Liver (tissue), 8 donors: ENCODE measurements at regions not wholly inside any gene's neighbourhood (a gene's known extent, or its start where the extent isn't known, plus 50 kb on each side); places are given as distances from the start of the nearest gene placed in this dataset.

ENCODE experiments used
- DNase-seq: peaks from one replicate; pipeline ENCODE4 v3.0.0-alpha.2; 2017; ENCODE audit warnings: low spot score
- H3K27ac ChIP-seq, 2 donors: one replicate each; pipeline ENCODE4 v1.7.0; 2013; ENCODE audit warnings: inconsistent platforms in 2 of 2, low read length in 2 of 2, control low read depth in 1 of 2, low read depth in 1 of 2, mild to moderate bottlenecking in 1 of 2
- H3K27me3 ChIP-seq, 4 donors: one replicate each; pipeline versions ENCODE4 v1.6.1 to v1.7.0; 2013; ENCODE audit warnings: low read length in 3 of 4, inconsistent platforms in 1 of 4, mild to moderate bottlenecking in 1 of 4, moderate library complexity in 1 of 4; ENCODE audit not compliant: control insufficient read depth in 4 of 4, insufficient read depth in 4 of 4
- H3K36me3 ChIP-seq, 4 donors: one replicate each; pipeline versions ENCODE4 v1.6.1 to v1.7.0; 2013; ENCODE audit warnings: low read length in 3 of 4, mild to moderate bottlenecking in 3 of 4, low read depth in 1 of 4, moderate library complexity in 1 of 4; ENCODE audit not compliant: control insufficient read depth in 4 of 4, insufficient read depth in 3 of 4
- H3K4me1 ChIP-seq, 4 donors: one replicate each; pipeline versions ENCODE4 v1.6.1 to v1.7.0; 2013; ENCODE audit warnings: low read length in 3 of 4, mild to moderate bottlenecking in 3 of 4, moderate library complexity in 1 of 4; ENCODE audit not compliant: control insufficient read depth in 4 of 4, insufficient read depth in 4 of 4
- H3K4me3 ChIP-seq, 3 donors: one replicate each; pipeline versions ENCODE4 v1.6.1 to v1.7.0; 2013; ENCODE audit warnings: low read length in 3 of 3, control low read depth in 1 of 3, low read depth in 1 of 3, mild to moderate bottlenecking in 1 of 3
- H3K9ac ChIP-seq, 2 donors: one replicate each; pipeline ENCODE4 v1.7.0; 2013; ENCODE audit warnings: low read length in 2 of 2, mild to moderate bottlenecking in 2 of 2, moderate library complexity in 2 of 2, control low read depth in 1 of 2, low read depth in 1 of 2
- H3K9me3 ChIP-seq, 4 donors: one replicate each; pipeline versions ENCODE4 v1.6.1 to v1.7.0; 2013; ENCODE audit warnings: low read length in 3 of 4; ENCODE audit not compliant: control insufficient read depth in 4 of 4
- EGR1 ChIP-seq, 2 donors: IDR thresholded peaks; 2 replicates each; pipeline ENCODE4 v1.6.1; 2016 to 2018; ENCODE audit warnings: antibody characterized with exemption in 2 of 2, low read depth in 2 of 2
- FOXA1 ChIP-seq: IDR thresholded peaks from 2 replicates; pipeline ENCODE4 v1.6.1; 2016; ENCODE audit warnings: antibody characterized with exemption
- FOXA2 ChIP-seq: IDR thresholded peaks from 2 replicates; pipeline ENCODE4 v1.6.1; 2016; ENCODE audit warnings: antibody characterized with exemption
- GABPA ChIP-seq, 2 donors: IDR thresholded peaks in 1 of 2; conservative IDR thresholded peaks in 1 of 2; 2 replicates each; pipeline ENCODE4 v1.6.1; 2016; ENCODE audit warnings: antibody characterized with exemption in 2 of 2, mild to moderate bottlenecking in 1 of 2, moderate library complexity in 1 of 2
- HNF4A ChIP-seq, 2 donors: conservative IDR thresholded peaks; 2 replicates each; pipeline ENCODE4 v1.6.1; 2016; ENCODE audit warnings: antibody characterized with exemption in 2 of 2, mild to moderate bottlenecking in 2 of 2
- HNF4G ChIP-seq: IDR thresholded peaks from 2 replicates; pipeline ENCODE4 v1.6.1; 2016; ENCODE audit warnings: antibody characterized with exemption
- JUND ChIP-seq, 2 donors: IDR thresholded peaks; 2 replicates each; pipeline ENCODE4 v1.6.1; 2016; ENCODE audit warnings: antibody characterized with exemption in 2 of 2
- NR2F2 ChIP-seq: IDR thresholded peaks from 2 replicates; pipeline ENCODE4 v1.6.1; 2016; ENCODE audit warnings: antibody characterized with exemption
- RAD21 ChIP-seq, 2 donors: IDR thresholded peaks; 2 replicates each; pipeline ENCODE4 v1.6.1; 2016; ENCODE audit warnings: antibody characterized with exemption in 2 of 2, mild to moderate bottlenecking in 2 of 2
- RXRA ChIP-seq, 2 donors: IDR thresholded peaks; 2 replicates each; pipeline ENCODE4 v1.6.1; 2017 to 2018; ENCODE audit warnings: antibody characterized with exemption in 2 of 2, mild to moderate bottlenecking in 1 of 2
- SP1 ChIP-seq: IDR thresholded peaks from 2 replicates; pipeline ENCODE4 v1.6.1; 2018; ENCODE audit warnings: antibody characterized with exemption, mild to moderate bottlenecking
- TAF1 ChIP-seq: conservative IDR thresholded peaks from 2 replicates; pipeline ENCODE4 v1.6.1; 2016; ENCODE audit warnings: antibody characterized with exemption, mild to moderate bottlenecking
- YY1 ChIP-seq: IDR thresholded peaks from 2 replicates; pipeline ENCODE4 v1.6.1; 2016; ENCODE audit warnings: antibody characterized with exemption, mild to moderate bottlenecking
- WGBS: extraction: QIAGEN DNeasy Blood & Tissue Kit; methylation state at CpG from one replicate; pipeline ENCODE4 v1.1.7; 2013; 5-methylcytosine and 5-hydroxymethylcytosine counted together
- TF ChIP-seq, protein P1 (sequence below): IDR thresholded peaks from 2 replicates; pipeline ENCODE4 v1.6.1; 2016; ENCODE audit warnings: antibody characterized with exemption
- TF ChIP-seq, protein P2 (sequence below): IDR thresholded peaks from 2 replicates; pipeline ENCODE4 v1.6.1; 2016; ENCODE audit warnings: antibody characterized with exemption
- TF ChIP-seq, protein P3 (sequence below): fragments of 150-350 bp; IDR thresholded peaks from 2 replicates; pipeline ENCODE4 v1.5.1; 2017; ENCODE audit warnings: improper control_type of control experiment, low read depth, low read length; ENCODE audit not compliant: missing input control
- TF ChIP-seq, protein P4 (sequence below): IDR thresholded peaks from 2 replicates; pipeline ENCODE4 v1.6.1; 2016; ENCODE audit warnings: antibody characterized with exemption, mild to moderate bottlenecking
- TF ChIP-seq, protein P5 (sequence below): IDR thresholded peaks from 2 replicates; pipeline ENCODE4 v1.6.1; 2016; ENCODE audit warnings: antibody characterized with exemption
- donor health status: healthy.
- donor health status: healthy.
- donor health status: healthy.
- donor health status: healthy.
- donor health status: healthy.

DNA sequence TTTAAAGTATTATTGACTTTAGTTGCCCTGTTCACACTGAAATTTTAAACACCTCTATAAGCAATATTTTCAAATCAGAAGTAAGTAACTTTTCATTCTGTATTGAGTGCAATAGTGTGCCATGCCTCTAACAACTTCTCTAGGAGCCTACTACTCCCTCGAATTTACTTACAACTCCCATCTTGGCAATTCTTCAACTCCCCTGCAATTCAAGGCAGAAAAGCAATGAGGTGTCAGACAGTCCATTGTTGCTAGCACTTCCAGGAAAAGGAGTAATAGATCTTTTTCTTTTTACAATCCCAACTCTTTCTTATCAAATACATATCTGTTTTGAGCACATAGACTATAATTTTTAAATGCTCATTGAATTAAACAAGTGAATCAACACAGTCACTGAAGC is 222.7 kb upstream of the PUM3 start:
- Histone ChIP-seq H3K9ac (no peak overlapping the region), H3K27ac (no peak overlapping the region), H3K9me3 (peaks cover 4 to 7% (median 5%) of the 10 kb centered on the region in 4 donors), H3K27me3 (no peaks in the 10 kb centered on the region), H3K4me3 (no peak overlapping the region), H3K36me3 (no peaks in the 10 kb centered on the region), H3K4me1 (no peaks in the 10 kb centered on the region)
- TF ChIP-seq HNF4G (no peak), FOXA2 (no peak)
- DNase-seq = no peak
- WGBS = 40% methylated on average over 1 of the region's 1 CpG

DNA sequence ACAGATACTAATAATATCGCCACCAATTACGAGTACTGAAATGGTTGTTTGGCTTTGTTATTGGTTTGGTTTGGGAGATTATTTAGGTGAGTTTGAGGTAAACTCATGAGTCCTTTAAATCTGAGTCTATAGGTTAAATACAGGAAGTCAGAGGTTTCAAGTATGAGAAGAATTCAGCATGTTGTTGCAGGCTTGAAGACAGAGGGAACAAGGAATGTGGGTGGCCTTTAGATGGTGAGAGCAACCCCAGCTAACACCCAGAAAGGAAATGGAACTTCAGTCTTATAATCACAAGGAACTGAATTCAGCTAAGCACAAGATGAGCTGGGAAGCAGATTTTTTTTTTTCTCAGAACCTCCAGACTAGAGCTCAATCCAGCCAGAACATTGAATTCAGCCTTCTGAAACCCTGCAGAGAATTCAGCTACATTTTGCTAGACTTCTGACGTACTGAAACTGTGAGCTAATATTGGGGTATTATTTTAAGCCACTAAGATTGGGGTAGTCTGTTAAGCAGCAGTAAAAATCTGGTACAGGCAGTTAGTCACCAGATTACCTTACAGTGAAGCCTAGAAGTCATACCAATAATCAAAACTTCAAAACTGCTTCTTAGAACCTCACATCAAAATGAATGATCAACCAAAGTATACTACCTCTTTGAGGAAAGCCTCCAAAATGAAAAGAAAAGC is 216.0 kb upstream of the PUM3 start:
- H3K27me3 ChIP-seq = no peaks in the 10 kb centered on the region
- H3K27ac ChIP-seq = no peak overlapping the region
- peaks cover 0 to 7% (median 1%) of the 10 kb centered on the region in 4 donors for H3K4me1 ChIP-seq
- WGBS = 87% methylated on average over 3 of the region's 3 CpGs
- no peaks in the 10 kb centered on the region for H3K36me3 ChIP-seq
- no peaks in the 10 kb centered on the region for H3K9me3 ChIP-seq
- H3K4me3 ChIP-seq = no peak overlapping the region
- no peak overlapping the region for H3K9ac ChIP-seq
- DNase-seq = no peak
- TF ChIP-seq YY1 (no peak), NR2F2 (no peak), HNF4G (no peak), SP1 (no peak), FOXA1 (no peak), EGR1 (IDR thresholded peaks at IDR 0.05; ENCODE audit: low read depth in 2 of 2) (no peak), TAF1 (no peak), RAD21 (IDR thresholded peaks at IDR 0.05) (no peak), HNF4A (conservative IDR thresholded peaks at IDR 0.05) (no peak), JUND (IDR thresholded peaks at IDR 0.05) (no peak), RXRA (IDR thresholded peaks at IDR 0.05) (no peak), GABPA (IDR thresholded peaks at IDR 0.05 in 1 of 2, conservative IDR thresholded peaks at IDR 0.05 in 1 of 2) (no peak), FOXA2 (no peak)
- TF ChIP-seq, protein P1, sequence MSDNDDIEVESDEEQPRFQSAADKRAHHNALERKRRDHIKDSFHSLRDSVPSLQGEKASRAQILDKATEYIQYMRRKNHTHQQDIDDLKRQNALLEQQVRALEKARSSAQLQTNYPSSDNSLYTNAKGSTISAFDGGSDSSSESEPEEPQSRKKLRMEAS = no peak
- TF ChIP-seq, protein P2, sequence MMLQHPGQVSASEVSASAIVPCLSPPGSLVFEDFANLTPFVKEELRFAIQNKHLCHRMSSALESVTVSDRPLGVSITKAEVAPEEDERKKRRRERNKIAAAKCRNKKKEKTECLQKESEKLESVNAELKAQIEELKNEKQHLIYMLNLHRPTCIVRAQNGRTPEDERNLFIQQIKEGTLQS = no peak
- TF ChIP-seq, protein P3, sequence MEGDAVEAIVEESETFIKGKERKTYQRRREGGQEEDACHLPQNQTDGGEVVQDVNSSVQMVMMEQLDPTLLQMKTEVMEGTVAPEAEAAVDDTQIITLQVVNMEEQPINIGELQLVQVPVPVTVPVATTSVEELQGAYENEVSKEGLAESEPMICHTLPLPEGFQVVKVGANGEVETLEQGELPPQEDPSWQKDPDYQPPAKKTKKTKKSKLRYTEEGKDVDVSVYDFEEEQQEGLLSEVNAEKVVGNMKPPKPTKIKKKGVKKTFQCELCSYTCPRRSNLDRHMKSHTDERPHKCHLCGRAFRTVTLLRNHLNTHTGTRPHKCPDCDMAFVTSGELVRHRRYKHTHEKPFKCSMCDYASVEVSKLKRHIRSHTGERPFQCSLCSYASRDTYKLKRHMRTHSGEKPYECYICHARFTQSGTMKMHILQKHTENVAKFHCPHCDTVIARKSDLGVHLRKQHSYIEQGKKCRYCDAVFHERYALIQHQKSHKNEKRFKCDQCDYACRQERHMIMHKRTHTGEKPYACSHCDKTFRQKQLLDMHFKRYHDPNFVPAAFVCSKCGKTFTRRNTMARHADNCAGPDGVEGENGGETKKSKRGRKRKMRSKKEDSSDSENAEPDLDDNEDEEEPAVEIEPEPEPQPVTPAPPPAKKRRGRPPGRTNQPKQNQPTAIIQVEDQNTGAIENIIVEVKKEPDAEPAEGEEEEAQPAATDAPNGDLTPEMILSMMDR = no peak
- TF ChIP-seq, protein P4, sequence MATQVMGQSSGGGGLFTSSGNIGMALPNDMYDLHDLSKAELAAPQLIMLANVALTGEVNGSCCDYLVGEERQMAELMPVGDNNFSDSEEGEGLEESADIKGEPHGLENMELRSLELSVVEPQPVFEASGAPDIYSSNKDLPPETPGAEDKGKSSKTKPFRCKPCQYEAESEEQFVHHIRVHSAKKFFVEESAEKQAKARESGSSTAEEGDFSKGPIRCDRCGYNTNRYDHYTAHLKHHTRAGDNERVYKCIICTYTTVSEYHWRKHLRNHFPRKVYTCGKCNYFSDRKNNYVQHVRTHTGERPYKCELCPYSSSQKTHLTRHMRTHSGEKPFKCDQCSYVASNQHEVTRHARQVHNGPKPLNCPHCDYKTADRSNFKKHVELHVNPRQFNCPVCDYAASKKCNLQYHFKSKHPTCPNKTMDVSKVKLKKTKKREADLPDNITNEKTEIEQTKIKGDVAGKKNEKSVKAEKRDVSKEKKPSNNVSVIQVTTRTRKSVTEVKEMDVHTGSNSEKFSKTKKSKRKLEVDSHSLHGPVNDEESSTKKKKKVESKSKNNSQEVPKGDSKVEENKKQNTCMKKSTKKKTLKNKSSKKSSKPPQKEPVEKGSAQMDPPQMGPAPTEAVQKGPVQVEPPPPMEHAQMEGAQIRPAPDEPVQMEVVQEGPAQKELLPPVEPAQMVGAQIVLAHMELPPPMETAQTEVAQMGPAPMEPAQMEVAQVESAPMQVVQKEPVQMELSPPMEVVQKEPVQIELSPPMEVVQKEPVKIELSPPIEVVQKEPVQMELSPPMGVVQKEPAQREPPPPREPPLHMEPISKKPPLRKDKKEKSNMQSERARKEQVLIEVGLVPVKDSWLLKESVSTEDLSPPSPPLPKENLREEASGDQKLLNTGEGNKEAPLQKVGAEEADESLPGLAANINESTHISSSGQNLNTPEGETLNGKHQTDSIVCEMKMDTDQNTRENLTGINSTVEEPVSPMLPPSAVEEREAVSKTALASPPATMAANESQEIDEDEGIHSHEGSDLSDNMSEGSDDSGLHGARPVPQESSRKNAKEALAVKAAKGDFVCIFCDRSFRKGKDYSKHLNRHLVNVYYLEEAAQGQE = no peak
- TF ChIP-seq, protein P5, sequence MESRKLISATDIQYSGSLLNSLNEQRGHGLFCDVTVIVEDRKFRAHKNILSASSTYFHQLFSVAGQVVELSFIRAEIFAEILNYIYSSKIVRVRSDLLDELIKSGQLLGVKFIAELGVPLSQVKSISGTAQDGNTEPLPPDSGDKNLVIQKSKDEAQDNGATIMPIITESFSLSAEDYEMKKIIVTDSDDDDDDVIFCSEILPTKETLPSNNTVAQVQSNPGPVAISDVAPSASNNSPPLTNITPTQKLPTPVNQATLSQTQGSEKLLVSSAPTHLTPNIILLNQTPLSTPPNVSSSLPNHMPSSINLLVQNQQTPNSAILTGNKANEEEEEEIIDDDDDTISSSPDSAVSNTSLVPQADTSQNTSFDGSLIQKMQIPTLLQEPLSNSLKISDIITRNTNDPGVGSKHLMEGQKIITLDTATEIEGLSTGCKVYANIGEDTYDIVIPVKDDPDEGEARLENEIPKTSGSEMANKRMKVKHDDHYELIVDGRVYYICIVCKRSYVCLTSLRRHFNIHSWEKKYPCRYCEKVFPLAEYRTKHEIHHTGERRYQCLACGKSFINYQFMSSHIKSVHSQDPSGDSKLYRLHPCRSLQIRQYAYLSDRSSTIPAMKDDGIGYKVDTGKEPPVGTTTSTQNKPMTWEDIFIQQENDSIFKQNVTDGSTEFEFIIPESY = no peak
